HEK293 (cell line): ENCODE measurements at regions not wholly inside any gene's neighbourhood (a gene's known extent, or its start where the extent isn't known, plus 50 kb on each side); places are given as distances from the start of the nearest gene placed in this dataset.

ENCODE experiments used
- ZNF138 ChIP-seq: fragments of 450-650 bp; formaldehyde crosslinking; IDR thresholded peaks from 2 replicates; pipeline ENCODE4 v1.5.1; 2016; ENCODE audit warnings: missing biosample characterization, missing genetic modification characterization, borderline replicate concordance
- ZNF23 ChIP-seq: fragments of 450-650 bp; formaldehyde crosslinking; IDR thresholded peaks from 2 replicates; pipeline ENCODE4 v1.5.1; 2016; ENCODE audit warnings: missing biosample characterization, missing genetic modification characterization, borderline replicate concordance
- ZNF266 ChIP-seq: fragments of 450-650 bp; formaldehyde crosslinking; IDR thresholded peaks from 2 replicates; pipeline ENCODE4 v1.5.1; 2016; ENCODE audit warnings: missing biosample characterization, missing genetic modification characterization, low read depth
- ZNF302 ChIP-seq: fragments of 450-650 bp; formaldehyde crosslinking; IDR thresholded peaks from 2 replicates; pipeline ENCODE4 v1.5.1; 2016; ENCODE audit warnings: missing biosample characterization, missing genetic modification characterization, low read depth
- ZNF311 ChIP-seq: fragments of 450-650 bp; formaldehyde crosslinking; IDR thresholded peaks from 2 replicates; pipeline ENCODE4 v1.5.1; 2017; ENCODE audit warnings: missing biosample characterization, missing genetic modification characterization, borderline replicate concordance
- ZNF324 ChIP-seq: fragments of 450-650 bp; formaldehyde crosslinking; IDR thresholded peaks from 2 replicates; pipeline ENCODE4 v1.5.1; 2016; ENCODE audit warnings: missing biosample characterization, missing genetic modification characterization
- ZNF350 ChIP-seq: fragments of 450-650 bp; formaldehyde crosslinking; IDR thresholded peaks from 2 replicates; pipeline ENCODE4 v1.5.0; 2017; ENCODE audit warnings: missing biosample characterization, mild to moderate bottlenecking, missing genetic modification characterization
- ZNF664 ChIP-seq: fragments of 450-650 bp; formaldehyde crosslinking; IDR thresholded peaks from 2 replicates; pipeline ENCODE4 v1.5.1; 2016; ENCODE audit warnings: missing biosample characterization, missing genetic modification characterization
- ZNF707 ChIP-seq: fragments of 450-650 bp; formaldehyde crosslinking; IDR thresholded peaks from 2 replicates; pipeline ENCODE4 v1.5.1; 2016; ENCODE audit warnings: missing biosample characterization, missing genetic modification characterization
- TF ChIP-seq, protein P1 (sequence below): fragments of 450-650 bp; formaldehyde crosslinking; IDR thresholded peaks from 2 replicates; pipeline ENCODE4 v1.5.1; 2016; ENCODE audit warnings: missing biosample characterization, missing genetic modification characterization
- TF ChIP-seq, protein P2 (sequence below): IDR thresholded peaks from 2 replicates; pipeline ENCODE4 v1.6.1; 2011; ENCODE audit warnings: mild to moderate bottlenecking, low read depth, low read length, borderline replicate concordance

DNA sequence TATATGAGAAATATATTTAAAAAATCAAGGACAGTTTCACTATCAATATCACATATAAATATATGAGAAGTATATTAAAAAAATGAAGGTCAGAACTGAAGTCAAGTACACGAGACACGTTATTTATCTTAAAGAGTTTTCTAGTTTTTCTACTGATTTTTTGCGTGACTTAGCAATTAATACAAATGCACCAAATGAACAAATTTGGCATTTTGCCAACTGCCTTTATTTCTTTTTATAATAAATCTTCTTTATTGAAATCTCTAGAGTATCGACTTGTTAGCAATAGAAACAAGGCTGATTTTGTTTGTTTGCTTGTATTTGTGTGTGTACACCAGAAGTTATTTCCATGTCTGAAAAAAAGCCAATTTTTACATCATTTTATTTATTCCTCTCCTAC lies 1684.7 kb upstream of the RAG2 start:
- TF ChIP-seq, protein P1, sequence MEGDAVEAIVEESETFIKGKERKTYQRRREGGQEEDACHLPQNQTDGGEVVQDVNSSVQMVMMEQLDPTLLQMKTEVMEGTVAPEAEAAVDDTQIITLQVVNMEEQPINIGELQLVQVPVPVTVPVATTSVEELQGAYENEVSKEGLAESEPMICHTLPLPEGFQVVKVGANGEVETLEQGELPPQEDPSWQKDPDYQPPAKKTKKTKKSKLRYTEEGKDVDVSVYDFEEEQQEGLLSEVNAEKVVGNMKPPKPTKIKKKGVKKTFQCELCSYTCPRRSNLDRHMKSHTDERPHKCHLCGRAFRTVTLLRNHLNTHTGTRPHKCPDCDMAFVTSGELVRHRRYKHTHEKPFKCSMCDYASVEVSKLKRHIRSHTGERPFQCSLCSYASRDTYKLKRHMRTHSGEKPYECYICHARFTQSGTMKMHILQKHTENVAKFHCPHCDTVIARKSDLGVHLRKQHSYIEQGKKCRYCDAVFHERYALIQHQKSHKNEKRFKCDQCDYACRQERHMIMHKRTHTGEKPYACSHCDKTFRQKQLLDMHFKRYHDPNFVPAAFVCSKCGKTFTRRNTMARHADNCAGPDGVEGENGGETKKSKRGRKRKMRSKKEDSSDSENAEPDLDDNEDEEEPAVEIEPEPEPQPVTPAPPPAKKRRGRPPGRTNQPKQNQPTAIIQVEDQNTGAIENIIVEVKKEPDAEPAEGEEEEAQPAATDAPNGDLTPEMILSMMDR, result no peak
- TF ChIP-seq, protein P2, sequence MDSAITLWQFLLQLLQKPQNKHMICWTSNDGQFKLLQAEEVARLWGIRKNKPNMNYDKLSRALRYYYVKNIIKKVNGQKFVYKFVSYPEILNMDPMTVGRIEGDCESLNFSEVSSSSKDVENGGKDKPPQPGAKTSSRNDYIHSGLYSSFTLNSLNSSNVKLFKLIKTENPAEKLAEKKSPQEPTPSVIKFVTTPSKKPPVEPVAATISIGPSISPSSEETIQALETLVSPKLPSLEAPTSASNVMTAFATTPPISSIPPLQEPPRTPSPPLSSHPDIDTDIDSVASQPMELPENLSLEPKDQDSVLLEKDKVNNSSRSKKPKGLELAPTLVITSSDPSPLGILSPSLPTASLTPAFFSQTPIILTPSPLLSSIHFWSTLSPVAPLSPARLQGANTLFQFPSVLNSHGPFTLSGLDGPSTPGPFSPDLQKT, result no peak
- TF ChIP-seq ZNF664 (tag by site-specific recombination) (no peak), ZNF23 (tag by site-specific recombination) (no peak), ZNF350 (no peak), ZNF324 (no peak), ZNF707 (tag by site-specific recombination) (no peak), ZNF311 (tag by site-specific recombination) (no peak), ZNF302 (tag by site-specific recombination) (no peak), ZNF138 (tag by site-specific recombination) (no peak), ZNF266 (tag by site-specific recombination) (no peak)
